ENCODE measurements at regions not wholly inside any gene's neighbourhood (a gene's known extent, or its start where the extent isn't known, plus 50 kb on each side); places are given as distances from the start of the nearest gene placed in this dataset.

- DNase-seq (no peak), ATAC-seq (ENCODE audit: low FRiP score) (no peak)
- Histone ChIP-seq H3K27ac (ENCODE audit: low read depth in 1 of 2, low read length in 2 of 2) (no peak overlapping the region), H3K36me3 (ENCODE audit: control insufficient read depth in 1 of 2, insufficient read depth in 2 of 2, low read length in 1 of 2) (no peaks in the 10 kb centered on the region), H3K4me1 (ENCODE audit: control insufficient read depth in 1 of 2, insufficient read depth in 2 of 2, low read length in 2 of 2) (no peaks in the 10 kb centered on the region), H3K27me3 (ENCODE audit: control insufficient read depth in 1 of 2, insufficient read depth in 2 of 2, low read length in 1 of 2) (no peaks in the 10 kb centered on the region), H3K4me3 (ENCODE audit: low read length in 2 of 2) (no peak overlapping the region), H3K9me3 (ENCODE audit: control insufficient read depth, low read length) (peaks cover 2% of the 10 kb centered on the region)
- intact Hi-C loops (cut with DNase I): no loop called here
- 90 to 94% methylated on average over 5 of the region's 5 CpGs for WGBS, 2 donors
These were observed 72.8 kb upstream of the IFNG-AS1 start for GRCh38 chr12:67916266-67916970.

- H3K9me3 ChIP-seq (ENCODE audit: control insufficient read depth, low read length): peaks cover 2% of the 10 kb centered on the region
- H3K36me3 ChIP-seq (ENCODE audit: control insufficient read depth in 1 of 2, insufficient read depth in 2 of 2, low read length in 1 of 2): no peaks in the 10 kb centered on the region
- no peaks in the 10 kb centered on the region for H3K4me1 ChIP-seq (ENCODE audit: control insufficient read depth in 1 of 2, insufficient read depth in 2 of 2, low read length in 2 of 2)
- no peaks in the 10 kb centered on the region for H3K27me3 ChIP-seq (ENCODE audit: control insufficient read depth in 1 of 2, insufficient read depth in 2 of 2, low read length in 1 of 2)
- WGBS, 2 donors: 58 to 61% methylated on average over 4 of the region's 4 CpGs
- intact Hi-C loops (cut with DNase I): no loop called here
- ATAC-seq (ENCODE audit: low FRiP score): no peak
- no peak for DNase-seq
- no peak overlapping the region for H3K27ac ChIP-seq (ENCODE audit: low read depth in 1 of 2, low read length in 2 of 2)
- H3K4me3 ChIP-seq (ENCODE audit: low read length in 2 of 2): no peak overlapping the region
These were observed 71.4 kb upstream of the IFNG-AS1 start for GRCh38 chr12:67917811-67918210.

DNA sequence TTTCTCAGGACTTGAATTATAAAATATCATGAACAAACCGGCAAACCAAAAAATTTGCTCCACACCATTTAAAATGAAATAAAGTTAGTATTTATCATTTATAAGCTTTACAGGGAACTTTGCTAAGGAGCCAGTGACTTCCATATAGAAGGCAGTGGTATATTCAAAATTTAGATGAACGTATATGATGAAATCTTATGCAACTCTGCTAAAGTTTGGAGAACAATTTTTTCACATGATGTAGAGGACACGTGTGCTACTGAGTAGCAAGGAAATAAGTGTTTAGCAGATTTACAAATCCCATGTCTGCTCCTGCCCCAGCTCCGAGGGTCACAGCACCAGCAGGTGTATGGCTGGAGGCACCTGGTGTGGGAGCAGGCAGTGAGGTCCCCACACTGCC is 70.8 kb upstream of the IFNG-AS1 start:
- intact Hi-C loops (cut with DNase I): no loop called here
- Histone ChIP-seq H3K4me3 (ENCODE audit: low read length in 2 of 2) (no peak overlapping the region), H3K27ac (ENCODE audit: low read depth in 1 of 2, low read length in 2 of 2) (no peak overlapping the region), H3K27me3 (ENCODE audit: control insufficient read depth in 1 of 2, insufficient read depth in 2 of 2, low read length in 1 of 2) (no peaks in the 10 kb centered on the region), H3K9me3 (ENCODE audit: control insufficient read depth, low read length) (peaks cover 2% of the 10 kb centered on the region), H3K36me3 (ENCODE audit: control insufficient read depth in 1 of 2, insufficient read depth in 2 of 2, low read length in 1 of 2) (no peaks in the 10 kb centered on the region), H3K4me1 (ENCODE audit: control insufficient read depth in 1 of 2, insufficient read depth in 2 of 2, low read length in 2 of 2) (no peaks in the 10 kb centered on the region)
- 93 to 94% methylated on average over 4 of the region's 4 CpGs for WGBS, 2 donors
- DNase-seq (no peak), ATAC-seq (ENCODE audit: low FRiP score) (no peak)

GRCh38 chr12:67919406-67919805 is 69.8 kb upstream of the IFNG-AS1 start:
- Histone ChIP-seq H3K27me3 (ENCODE audit: control insufficient read depth in 1 of 2, insufficient read depth in 2 of 2, low read length in 1 of 2) (no peaks in the 10 kb centered on the region), H3K4me3 (ENCODE audit: low read length in 2 of 2) (no peak overlapping the region), H3K27ac (ENCODE audit: low read depth in 1 of 2, low read length in 2 of 2) (no peak overlapping the region), H3K36me3 (ENCODE audit: control insufficient read depth in 1 of 2, insufficient read depth in 2 of 2, low read length in 1 of 2) (no peaks in the 10 kb centered on the region), H3K9me3 (ENCODE audit: control insufficient read depth, low read length) (peaks cover 2% of the 10 kb centered on the region), H3K4me1 (ENCODE audit: control insufficient read depth in 1 of 2, insufficient read depth in 2 of 2, low read length in 2 of 2) (no peaks in the 10 kb centered on the region)
- 94 to 95% methylated on average over 2 of the region's 2 CpGs for WGBS, 2 donors
- intact Hi-C loops (cut with DNase I): no loop called here
- DNase-seq: no peak
- no peak for ATAC-seq (ENCODE audit: low FRiP score)

DNA sequence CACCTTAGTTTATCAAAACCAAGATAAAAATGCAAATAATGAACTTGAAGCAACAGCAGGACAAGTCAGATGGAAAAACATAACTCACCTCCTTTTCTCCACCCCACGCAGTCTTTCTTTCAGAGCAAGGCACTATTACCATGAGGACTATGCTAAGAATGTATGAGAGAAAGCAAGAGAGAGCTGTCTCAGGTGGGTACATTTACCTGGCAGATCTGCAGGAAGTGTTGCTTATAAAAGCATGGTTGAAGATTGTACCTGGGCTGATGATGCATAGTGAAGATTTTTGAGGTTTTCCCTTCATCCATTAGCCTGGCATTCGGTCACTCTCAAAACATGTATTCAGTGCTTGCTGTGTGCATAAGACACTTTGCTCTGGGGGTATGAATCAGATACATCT is 68.8 kb upstream of the IFNG-AS1 start:
- Histone ChIP-seq H3K27me3 (ENCODE audit: control insufficient read depth in 1 of 2, insufficient read depth in 2 of 2, low read length in 1 of 2) (no peaks in the 10 kb centered on the region), H3K27ac (ENCODE audit: low read depth in 1 of 2, low read length in 2 of 2) (no peak overlapping the region), H3K4me1 (ENCODE audit: control insufficient read depth in 1 of 2, insufficient read depth in 2 of 2, low read length in 2 of 2) (no peaks in the 10 kb centered on the region), H3K36me3 (ENCODE audit: control insufficient read depth in 1 of 2, insufficient read depth in 2 of 2, low read length in 1 of 2) (no peaks in the 10 kb centered on the region), H3K9me3 (ENCODE audit: control insufficient read depth, low read length) (peaks cover 2% of the 10 kb centered on the region), H3K4me3 (ENCODE audit: low read length in 2 of 2) (no peak overlapping the region)
- ATAC-seq (ENCODE audit: low FRiP score) (no peak), DNase-seq (no peak)
- intact Hi-C loops (cut with DNase I): no loop called here
- 93 to 95% methylated on average over 2 of the region's 2 CpGs for WGBS, 2 donors

GRCh38 chr12:67921286-67921685 is 68.0 kb upstream of the IFNG-AS1 start:
- ATAC-seq (ENCODE audit: low FRiP score) (no peak), DNase-seq (no peak)
- no peaks in the 10 kb centered on the region for H3K4me1 ChIP-seq (ENCODE audit: control insufficient read depth in 1 of 2, insufficient read depth in 2 of 2, low read length in 2 of 2)
- 80% methylated on average over 1 of the region's 1 CpG for WGBS, 2 donors
- H3K9me3 ChIP-seq (ENCODE audit: control insufficient read depth, low read length): peaks cover 2% of the 10 kb centered on the region
- H3K27me3 ChIP-seq (ENCODE audit: control insufficient read depth in 1 of 2, insufficient read depth in 2 of 2, low read length in 1 of 2): no peaks in the 10 kb centered on the region
- H3K36me3 ChIP-seq (ENCODE audit: control insufficient read depth in 1 of 2, insufficient read depth in 2 of 2, low read length in 1 of 2): no peaks in the 10 kb centered on the region
- intact Hi-C loops (cut with DNase I): no loop called here
- no peak overlapping the region for H3K27ac ChIP-seq (ENCODE audit: low read depth in 1 of 2, low read length in 2 of 2)
- no peak overlapping the region for H3K4me3 ChIP-seq (ENCODE audit: low read length in 2 of 2)

DNA sequence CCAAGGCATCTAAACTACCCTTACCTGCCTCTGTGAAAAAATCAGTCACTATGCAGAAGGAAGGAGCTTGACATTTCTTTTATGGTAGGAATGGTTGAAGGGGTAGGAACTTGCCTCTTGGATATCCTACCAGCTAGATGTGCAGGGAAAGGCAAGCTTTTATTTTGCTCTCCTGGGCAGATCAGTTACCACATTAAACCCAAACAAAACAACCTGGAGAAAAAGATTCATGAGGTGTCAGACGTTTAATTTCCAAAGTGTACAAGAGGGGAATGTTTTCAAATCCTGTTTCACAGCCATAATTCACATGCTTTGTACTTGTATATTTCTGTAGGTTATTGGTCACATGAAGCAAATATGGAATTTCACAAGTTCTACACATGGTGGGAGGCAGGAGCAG is 67.0 kb upstream of the IFNG-AS1 start:
- no peak overlapping the region for H3K27ac ChIP-seq (ENCODE audit: low read depth in 1 of 2, low read length in 2 of 2)
- 65 to 76% methylated on average over 1 of the region's 1 CpG for WGBS, 2 donors

DNA sequence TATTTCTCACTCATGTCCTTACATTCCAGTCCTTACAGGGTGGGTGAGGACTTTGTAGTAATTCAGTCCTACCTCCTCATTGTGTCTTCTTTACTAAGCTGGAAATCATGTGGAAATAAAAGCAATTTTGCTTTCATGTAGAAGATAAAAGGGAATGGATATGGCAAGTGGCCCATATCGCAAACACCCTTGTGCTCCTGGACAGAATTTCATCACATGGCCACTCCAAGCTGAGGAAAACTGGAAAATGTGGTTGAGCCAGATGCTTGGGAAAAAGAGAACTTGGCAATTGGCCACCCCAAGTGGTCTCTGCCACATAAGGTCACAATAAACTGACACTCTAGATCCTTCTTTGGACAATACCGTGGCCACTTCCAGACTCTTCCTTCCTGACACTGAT is 64.2 kb upstream of the IFNG-AS1 start:
- no peak overlapping the region for H3K27ac ChIP-seq (ENCODE audit: low read depth in 1 of 2, low read length in 2 of 2)
- H3K4me1 ChIP-seq (ENCODE audit: control insufficient read depth in 1 of 2, insufficient read depth in 2 of 2, low read length in 2 of 2): peaks cover 5 to 9% of the 10 kb centered on the region in 2 donors
- WGBS, 2 donors: 48 to 50% methylated on average over 2 of the region's 2 CpGs
- intact Hi-C loops (cut with DNase I): no loop called here
- ATAC-seq (ENCODE audit: low FRiP score) (no peak), DNase-seq (no peak)
- no peaks in the 10 kb centered on the region for H3K27me3 ChIP-seq (ENCODE audit: control insufficient read depth in 1 of 2, insufficient read depth in 2 of 2, low read length in 1 of 2)
- H3K9me3 ChIP-seq (ENCODE audit: control insufficient read depth, low read length): no peaks in the 10 kb centered on the region
- no peaks in the 10 kb centered on the region for H3K36me3 ChIP-seq (ENCODE audit: control insufficient read depth in 1 of 2, insufficient read depth in 2 of 2, low read length in 1 of 2)
- no peak overlapping the region for H3K4me3 ChIP-seq (ENCODE audit: low read length in 2 of 2)

More for the DNA sequence above, 67.0 kb upstream of the IFNG-AS1 start:
- no peaks in the 10 kb centered on the region for H3K27me3 ChIP-seq (ENCODE audit: control insufficient read depth in 1 of 2, insufficient read depth in 2 of 2, low read length in 1 of 2)
- no peak overlapping the region for H3K4me3 ChIP-seq (ENCODE audit: low read length in 2 of 2)
- intact Hi-C loops (cut with DNase I): no loop called here
- H3K36me3 ChIP-seq (ENCODE audit: control insufficient read depth in 1 of 2, insufficient read depth in 2 of 2, low read length in 1 of 2): no peaks in the 10 kb centered on the region
- DNase-seq: no peak
- H3K4me1 ChIP-seq (ENCODE audit: control insufficient read depth in 1 of 2, insufficient read depth in 2 of 2, low read length in 2 of 2): no peaks in the 10 kb centered on the region
- ATAC-seq (ENCODE audit: low FRiP score): no peak
- no peaks in the 10 kb centered on the region for H3K9me3 ChIP-seq (ENCODE audit: control insufficient read depth, low read length)

- WGBS, 2 donors: 65 to 70% methylated on average over 3 of the region's 3 CpGs
- intact Hi-C loops (cut with DNase I): no loop called here
- no peak overlapping the region for H3K4me3 ChIP-seq (ENCODE audit: low read length in 2 of 2)
- peaks cover 5 to 9% of the 10 kb centered on the region in 2 donors for H3K4me1 ChIP-seq (ENCODE audit: control insufficient read depth in 1 of 2, insufficient read depth in 2 of 2, low read length in 2 of 2)
- H3K27ac ChIP-seq (ENCODE audit: low read depth in 1 of 2, low read length in 2 of 2): no peak overlapping the region
- H3K9me3 ChIP-seq (ENCODE audit: control insufficient read depth, low read length): no peaks in the 10 kb centered on the region
- H3K27me3 ChIP-seq (ENCODE audit: control insufficient read depth in 1 of 2, insufficient read depth in 2 of 2, low read length in 1 of 2): no peaks in the 10 kb centered on the region
- no peaks in the 10 kb centered on the region for H3K36me3 ChIP-seq (ENCODE audit: control insufficient read depth in 1 of 2, insufficient read depth in 2 of 2, low read length in 1 of 2)
- DNase-seq (no peak), ATAC-seq (ENCODE audit: low FRiP score) (no peak)
These were observed 63.7 kb upstream of the IFNG-AS1 start for GRCh38 chr12:67925552-67925951.

All from aorta (tissue), 5 donors.